ENCODE measurements at regions not wholly inside any gene's neighbourhood (a gene's known extent, or its start where the extent isn't known, plus 50 kb on each side); places are given as distances from the start of the nearest gene placed in this dataset.

DNA sequence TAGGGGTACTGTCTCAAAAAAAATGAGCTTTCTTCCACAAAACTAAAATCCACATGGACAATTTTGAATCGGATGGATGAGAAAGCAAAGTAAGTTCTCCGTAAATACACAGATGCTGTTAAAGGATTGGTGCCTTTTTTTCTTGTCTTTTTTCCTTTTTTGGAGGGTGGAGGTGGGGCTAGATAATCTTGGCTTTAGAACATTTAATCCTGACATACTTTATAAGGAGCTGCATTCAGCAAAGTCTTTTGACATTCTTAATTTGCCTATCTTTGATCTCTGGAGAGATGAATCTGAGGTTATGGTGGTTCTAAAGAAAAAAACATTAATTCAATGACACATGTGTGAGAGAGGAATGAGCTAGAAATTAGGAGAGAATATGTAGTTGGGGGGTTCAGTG lies 312.3 kb upstream of the KCNJ16 start:
- TF ChIP-seq, protein P1, sequence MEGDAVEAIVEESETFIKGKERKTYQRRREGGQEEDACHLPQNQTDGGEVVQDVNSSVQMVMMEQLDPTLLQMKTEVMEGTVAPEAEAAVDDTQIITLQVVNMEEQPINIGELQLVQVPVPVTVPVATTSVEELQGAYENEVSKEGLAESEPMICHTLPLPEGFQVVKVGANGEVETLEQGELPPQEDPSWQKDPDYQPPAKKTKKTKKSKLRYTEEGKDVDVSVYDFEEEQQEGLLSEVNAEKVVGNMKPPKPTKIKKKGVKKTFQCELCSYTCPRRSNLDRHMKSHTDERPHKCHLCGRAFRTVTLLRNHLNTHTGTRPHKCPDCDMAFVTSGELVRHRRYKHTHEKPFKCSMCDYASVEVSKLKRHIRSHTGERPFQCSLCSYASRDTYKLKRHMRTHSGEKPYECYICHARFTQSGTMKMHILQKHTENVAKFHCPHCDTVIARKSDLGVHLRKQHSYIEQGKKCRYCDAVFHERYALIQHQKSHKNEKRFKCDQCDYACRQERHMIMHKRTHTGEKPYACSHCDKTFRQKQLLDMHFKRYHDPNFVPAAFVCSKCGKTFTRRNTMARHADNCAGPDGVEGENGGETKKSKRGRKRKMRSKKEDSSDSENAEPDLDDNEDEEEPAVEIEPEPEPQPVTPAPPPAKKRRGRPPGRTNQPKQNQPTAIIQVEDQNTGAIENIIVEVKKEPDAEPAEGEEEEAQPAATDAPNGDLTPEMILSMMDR (IDR thresholded peaks at IDR 0.05 in 8 of 11, conservative IDR thresholded peaks at IDR 0.05 in 3 of 11), result no peak
- TF ChIP-seq POLR2A (IDR thresholded peaks at IDR 0.05), result no peak
